ENCODE measurements at regions not wholly inside any gene's neighbourhood (a gene's known extent, or its start where the extent isn't known, plus 50 kb on each side); places are given as distances from the start of the nearest gene placed in this dataset.

DNA sequence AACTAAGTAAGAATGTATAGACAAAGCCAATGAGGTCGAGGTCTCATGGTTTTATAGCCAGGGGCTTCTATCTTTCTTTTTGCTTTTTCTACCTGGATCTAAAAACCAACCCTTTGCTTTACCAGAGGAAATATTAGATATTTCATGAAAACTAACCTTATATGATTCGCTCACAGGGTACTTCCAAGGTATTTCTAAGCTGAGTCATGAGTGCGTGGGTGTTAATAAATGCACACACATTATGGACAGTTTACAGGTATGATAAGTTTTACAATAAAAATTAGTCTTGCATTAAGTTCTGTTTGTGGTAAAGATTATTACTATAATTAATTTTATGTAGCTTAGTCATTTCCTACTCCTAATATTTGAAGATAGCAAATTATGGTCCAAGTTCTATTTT lies 217.2 kb downstream of the CHRM3 start (continued):
- no peak for TF ChIP-seq CTCF (IDR thresholded peaks at IDR 0.05; ENCODE audit: control extremely low read depth in 1 of 3, insufficient read depth in 1 of 3, low read depth in 1 of 3, low read length in 3 of 3)
- no peak for TF ChIP-seq TAF1 (IDR thresholded peaks at IDR 0.05; ENCODE audit: low read depth, low read length)
- TF ChIP-seq TAF7 (optimal IDR thresholded peaks at IDR 0.05; ENCODE audit: borderline replicate concordance, low read depth, low read length), result no peak
- no peak for TF ChIP-seq SP4 (IDR thresholded peaks at IDR 0.05; ENCODE audit: low read length)
- TF ChIP-seq JUN (IDR thresholded peaks at IDR 0.05; ENCODE audit: low read depth, low read length), result no peak

Measured in H1 (cell line).